Colonic mucosa (tissue), 4 donors: ENCODE measurements at regions not wholly inside any gene's neighbourhood (a gene's known extent, or its start where the extent isn't known, plus 50 kb on each side); places are given as distances from the start of the nearest gene placed in this dataset.
A peak's percentile ranks its signal among the peaks of the same experiment; 100 is the strongest.
"Not testable (repeated sequence)": the region's sequence is repeated elsewhere in the genome, so short reads cannot be mapped to it uniquely, and the experiment has no call there.

ENCODE experiments used
- DNase-seq: peaks from one replicate; pipeline ENCODE4 v3.0.0-alpha.2; 2020
- H3K27ac ChIP-seq: fragments of 200-600 bp; one replicate; pipeline ENCODE4 v1.8.0; 2021
- H3K27me3 ChIP-seq: fragments of 200-600 bp; one replicate; pipeline ENCODE4 v1.8.0; 2021
- H3K36me3 ChIP-seq: fragments of 200-600 bp; one replicate; pipeline ENCODE4 v1.8.0; 2021
- H3K4me1 ChIP-seq: fragments of 200-600 bp; one replicate; pipeline ENCODE4 v1.8.0; 2021; ENCODE audit warnings: mild to moderate bottlenecking
- H3K4me3 ChIP-seq: fragments of 200-600 bp; one replicate; pipeline ENCODE4 v1.8.0; 2021
- H3K9ac ChIP-seq, 2 donors: one replicate each; pipeline ENCODE4 v1.7.0; 2013; ENCODE audit warnings: control low read depth in 2 of 2, low read depth in 2 of 2, low read length in 2 of 2
- H3K9me3 ChIP-seq: fragments of 200-600 bp; one replicate; pipeline ENCODE4 v1.8.0; 2021
- intact Hi-C: fragments of 100-400 bp; cut with DNase I; formaldehyde crosslinking; loops from one replicate; pipeline ENCODE4 v1.14.1; 2022
- donor health status: healthy.
- donor health status: DM: no; HTN: no; CAD: no.
- donor health status: DM: no; HTN: no; CAD: no.

- H3K4me3 ChIP-seq, H3K4me1 ChIP-seq, H3K27me3 ChIP-seq, intact Hi-C loops, H3K9ac ChIP-seq, H3K27ac ChIP-seq, H3K36me3 ChIP-seq, H3K9me3 ChIP-seq: not testable (repeated sequence)
- DNase-seq, result peak; percentile 3
These were observed 117.1 kb upstream of the SERF1B start for GRCh38 chr5:69907941-69908340.

- H3K4me1 ChIP-seq, H3K9me3 ChIP-seq, H3K36me3 ChIP-seq, H3K27me3 ChIP-seq, intact Hi-C loops, H3K4me3 ChIP-seq, H3K27ac ChIP-seq, H3K9ac ChIP-seq: not testable (repeated sequence)
- DNase-seq, result peak; percentile 2
These were observed 111.3 kb upstream of the SERF1B start for GRCh38 chr5:69913771-69914170.
